GM19468 (cell line): ENCODE measurements at regions not wholly inside any gene's neighbourhood (a gene's known extent, or its start where the extent isn't known, plus 50 kb on each side); places are given as distances from the start of the nearest gene placed in this dataset.

Experiments
- ATAC-seq: cut with Tn5 transposase; IDR thresholded peaks from one replicate; pipeline ENCODE4 v1.9.1; 2021; ENCODE audit warnings: mild to moderate bottlenecking, moderate library complexity, moderate number of reproducible peaks; ENCODE audit not compliant: unreplicated experiment; ENCODE audit errors: extremely low read depth

GRCh38 chr7:156169474-156170370 is 357.5 kb upstream of the SHH start:
- ATAC-seq = no peak

GRCh38 chr7:156168434-156168833 is 356.2 kb upstream of the SHH start:
- no peak for ATAC-seq

GRCh38 chr7:156167987-156168386 is 355.7 kb upstream of the SHH start:
- ATAC-seq = no peak

GRCh38 chr7:156167417-156167807 is 355.1 kb upstream of the SHH start:
- ATAC-seq = no peak

- ATAC-seq = no peak
Observed at GRCh38 chr7:156166692-156167416, 354.6 kb upstream of the SHH start.

- no peak for ATAC-seq
Observed at GRCh38 chr7:156163747-156164146, 351.5 kb upstream of the SHH start.

- no peak for ATAC-seq
Observed at GRCh38 chr7:156162451-156162850, 350.2 kb upstream of the SHH start.

GRCh38 chr7:156160811-156161210 is 348.5 kb upstream of the SHH start:
- no peak for ATAC-seq

- no peak for ATAC-seq
Observed at GRCh38 chr7:156158693-156159092, 346.4 kb upstream of the SHH start.

GRCh38 chr7:156158213-156158612 is 345.9 kb upstream of the SHH start:
- ATAC-seq = no peak

- no peak for ATAC-seq
Observed at GRCh38 chr7:156157409-156158012, 345.2 kb upstream of the SHH start.

- no peak for ATAC-seq
Observed at GRCh38 chr7:156156734-156157408, 344.6 kb upstream of the SHH start.

- no peak for ATAC-seq
Observed at GRCh38 chr7:156155988-156156733, 343.9 kb upstream of the SHH start.

- ATAC-seq = no peak
Observed at GRCh38 chr7:156153590-156153989, 341.3 kb upstream of the SHH start.

GRCh38 chr7:156152390-156152789 is 340.1 kb upstream of the SHH start:
- ATAC-seq = no peak

- ATAC-seq = no peak
Observed at GRCh38 chr7:156151658-156152057, 339.4 kb upstream of the SHH start.

GRCh38 chr7:156151078-156151477 is 338.8 kb upstream of the SHH start:
- no peak for ATAC-seq

- no peak for ATAC-seq
Observed at GRCh38 chr7:156148995-156149394, 336.7 kb upstream of the SHH start.

- no peak for ATAC-seq
Observed at GRCh38 chr7:156148547-156148946, 336.3 kb upstream of the SHH start.
